SU-DHL-6 (cell line): ENCODE measurements at regions not wholly inside any gene's neighbourhood (a gene's known extent, or its start where the extent isn't known, plus 50 kb on each side); places are given as distances from the start of the nearest gene placed in this dataset.

Source experiments
- EZH2phosphoT487 ChIP-seq: fragments of 200-600 bp; sonication (generic), shearing (Covaris generic); conservative IDR thresholded peaks from 2 replicates; pipeline ENCODE4 v1.6.1; 2018; ENCODE audit warnings: mild to moderate bottlenecking, antibody characterized with exemption, low read length, moderate library complexity, mixed read lengths
- TF ChIP-seq, protein P1 (sequence below): fragments of 200-600 bp; sonication (generic); IDR thresholded peaks from one replicate; pipeline ENCODE4 v1.5.1; 2017; ENCODE audit warnings: antibody characterized with exemption, mild to moderate bottlenecking, low read length, moderate library complexity; ENCODE audit not compliant: insufficient read depth, poor library complexity, severe bottlenecking

DNA sequence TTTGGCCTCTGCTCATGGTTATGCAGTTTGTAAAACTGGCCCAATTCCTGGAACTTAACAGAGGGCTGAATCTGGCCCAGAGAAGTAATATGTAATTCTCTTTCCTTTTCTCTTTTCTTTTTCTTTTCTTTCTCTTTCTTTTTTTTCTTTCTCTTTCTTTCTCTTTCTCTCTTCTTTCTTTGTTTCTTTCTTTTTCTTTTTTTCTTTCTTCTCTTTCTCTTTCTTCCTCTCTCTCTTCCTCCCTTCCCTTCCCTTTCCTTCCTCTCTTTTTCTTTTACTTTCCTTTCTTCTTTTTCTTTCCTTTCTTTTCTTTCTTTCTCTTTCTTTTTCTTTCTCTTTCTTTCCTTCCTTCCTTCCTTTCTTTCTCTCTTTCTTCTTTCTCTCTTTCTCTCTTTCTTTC, 88.8 kb upstream of the SLITRK5 start:
- TF ChIP-seq, protein P1, sequence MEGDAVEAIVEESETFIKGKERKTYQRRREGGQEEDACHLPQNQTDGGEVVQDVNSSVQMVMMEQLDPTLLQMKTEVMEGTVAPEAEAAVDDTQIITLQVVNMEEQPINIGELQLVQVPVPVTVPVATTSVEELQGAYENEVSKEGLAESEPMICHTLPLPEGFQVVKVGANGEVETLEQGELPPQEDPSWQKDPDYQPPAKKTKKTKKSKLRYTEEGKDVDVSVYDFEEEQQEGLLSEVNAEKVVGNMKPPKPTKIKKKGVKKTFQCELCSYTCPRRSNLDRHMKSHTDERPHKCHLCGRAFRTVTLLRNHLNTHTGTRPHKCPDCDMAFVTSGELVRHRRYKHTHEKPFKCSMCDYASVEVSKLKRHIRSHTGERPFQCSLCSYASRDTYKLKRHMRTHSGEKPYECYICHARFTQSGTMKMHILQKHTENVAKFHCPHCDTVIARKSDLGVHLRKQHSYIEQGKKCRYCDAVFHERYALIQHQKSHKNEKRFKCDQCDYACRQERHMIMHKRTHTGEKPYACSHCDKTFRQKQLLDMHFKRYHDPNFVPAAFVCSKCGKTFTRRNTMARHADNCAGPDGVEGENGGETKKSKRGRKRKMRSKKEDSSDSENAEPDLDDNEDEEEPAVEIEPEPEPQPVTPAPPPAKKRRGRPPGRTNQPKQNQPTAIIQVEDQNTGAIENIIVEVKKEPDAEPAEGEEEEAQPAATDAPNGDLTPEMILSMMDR = no peak
- TF ChIP-seq EZH2phosphoT487 = no peak
